Fibroblast of gingiva (primary cell): ENCODE measurements at regions not wholly inside any gene's neighbourhood (a gene's known extent, or its start where the extent isn't known, plus 50 kb on each side); places are given as distances from the start of the nearest gene placed in this dataset.
A peak's percentile ranks its signal among the peaks of the same experiment; 100 is the strongest.

ENCODE experiments used
- DNase-seq: peaks from one replicate; pipeline ENCODE4 v3.0.0-alpha.2; 2011; ENCODE audit warnings: low read depth

DNA sequence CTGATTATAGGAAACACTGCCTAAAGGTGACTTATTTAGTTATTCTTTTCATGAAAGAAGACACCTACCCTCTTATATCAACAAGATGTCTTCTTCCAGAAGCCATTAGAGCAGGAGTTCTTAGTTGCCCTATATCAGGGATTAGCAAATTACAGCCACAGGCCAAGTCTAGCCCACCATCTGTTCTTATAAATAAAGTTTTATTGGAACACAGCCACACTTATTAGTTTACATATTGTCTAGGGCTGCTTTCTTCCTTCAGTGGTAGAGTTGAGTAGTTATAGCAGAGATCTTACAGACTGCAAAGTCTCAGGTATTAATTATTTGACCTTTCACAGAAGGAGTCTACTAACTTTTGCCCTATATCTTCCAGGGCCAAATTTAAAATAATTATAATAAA is 157.2 kb upstream of the NOCT start:
- DNase-seq, result no peak

DNA sequence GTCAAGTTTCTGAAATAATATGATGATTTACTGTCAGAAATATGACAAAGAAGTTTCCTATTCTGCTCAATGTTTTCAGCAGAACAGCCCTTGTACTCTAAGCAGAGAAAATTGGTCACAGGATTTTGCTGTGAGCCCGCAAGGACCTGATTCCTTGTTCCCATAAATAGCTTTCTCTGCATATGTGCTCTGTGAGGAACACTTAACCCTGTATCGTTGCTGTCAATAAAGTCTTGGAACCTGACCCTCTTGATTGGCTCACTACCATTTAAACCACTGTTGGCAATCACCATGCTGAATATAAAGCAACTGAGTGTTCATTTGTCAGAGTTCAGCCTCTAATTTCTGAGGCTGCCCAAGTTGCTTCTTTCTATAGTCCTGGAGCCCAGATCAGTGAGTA is 158.2 kb upstream of the NOCT start:
- DNase-seq, result no peak

DNA sequence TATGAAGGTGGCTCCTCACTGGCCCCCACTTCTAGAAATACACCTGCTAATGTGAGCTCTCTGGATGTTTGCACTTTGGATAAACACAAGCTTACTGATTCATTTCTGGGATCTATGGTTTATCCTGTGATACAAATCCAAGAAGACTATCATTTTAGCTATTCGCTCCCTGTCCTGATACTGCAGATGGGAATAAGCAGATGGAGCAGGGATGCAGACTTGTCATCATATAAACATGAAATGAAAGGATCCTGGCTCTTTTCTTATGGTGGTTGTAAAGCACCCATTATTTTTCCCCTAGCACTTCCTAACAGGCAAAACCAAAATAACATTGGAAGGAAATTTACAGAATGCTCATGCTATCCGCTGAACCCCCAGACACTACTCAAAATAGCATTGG is 162.9 kb upstream of the NOCT start:
- DNase-seq, result no peak

- no peak for DNase-seq
These were observed 163.9 kb upstream of the NOCT start for GRCh38 chr4:138851391-138852335.

DNA sequence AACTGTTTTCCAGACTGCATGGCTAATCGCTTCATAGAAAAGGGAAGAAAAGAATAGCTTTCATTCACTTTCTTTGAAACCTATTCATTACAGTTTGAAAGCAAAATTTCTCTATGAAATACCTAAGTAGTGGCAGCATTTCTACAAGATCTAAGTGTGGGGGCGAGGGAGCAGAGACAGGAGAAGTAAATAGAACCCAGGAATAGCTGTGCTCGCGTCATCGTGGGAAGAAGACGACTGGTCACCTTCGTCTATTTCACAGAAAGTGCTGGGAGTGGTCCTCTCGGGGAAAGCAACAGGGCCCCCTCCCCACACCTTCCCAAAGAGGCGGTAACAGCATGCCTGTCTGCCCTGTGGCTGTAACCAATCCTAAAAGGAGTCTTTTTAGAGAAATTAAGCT is 169.9 kb upstream of the NOCT start:
- DNase-seq, result no peak

GRCh38 chr4:138845054-138845453 is 170.5 kb upstream of the NOCT start:
- DNase-seq, result no peak

- DNase-seq, result no peak
These were observed 172.0 kb upstream of the NOCT start for GRCh38 chr4:138843616-138844015.

DNA sequence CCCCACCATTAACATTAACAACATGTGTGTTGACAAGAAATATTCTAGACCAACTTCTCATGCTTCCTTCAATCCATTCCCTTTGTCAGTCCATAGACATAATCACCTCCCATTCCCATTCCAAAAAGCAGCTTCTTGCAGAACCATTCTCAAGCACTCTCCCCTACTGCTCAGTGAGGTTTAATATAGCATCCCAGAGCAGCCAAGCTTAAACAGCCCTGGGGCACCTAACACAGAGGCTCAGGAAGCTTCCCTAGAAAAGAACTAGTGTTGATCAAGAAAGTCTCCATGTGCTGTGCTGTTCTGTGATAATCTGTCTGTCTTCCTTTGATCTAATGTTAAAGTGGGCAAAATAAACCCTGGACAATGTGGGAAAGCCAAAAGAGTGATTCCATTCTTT is 174.2 kb upstream of the NOCT start:
- DNase-seq, result no peak

DNA sequence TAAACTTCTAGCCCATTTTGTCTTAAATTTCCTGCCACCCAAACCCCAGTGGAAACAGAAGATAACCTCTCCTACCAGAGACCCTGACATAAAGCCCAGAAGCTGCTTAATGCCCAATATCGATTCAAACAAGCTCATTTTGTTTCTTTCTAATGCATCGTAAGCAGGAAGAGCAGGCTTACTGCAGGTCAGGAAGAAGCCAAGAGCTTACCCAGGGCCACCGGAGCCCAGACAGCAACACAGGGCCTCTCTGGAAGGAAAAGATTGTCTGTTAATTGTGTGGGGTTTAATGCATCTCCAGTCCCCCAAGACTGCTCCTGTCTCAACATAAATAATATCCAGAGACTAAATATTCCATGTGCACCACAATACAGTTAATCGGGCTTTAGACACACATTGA is 177.3 kb upstream of the NOCT start:
- no peak for DNase-seq

- peak; percentile 24 for DNase-seq
These were observed 179.6 kb upstream of the NOCT start for GRCh38 chr4:138835832-138836533.

GRCh38 chr4:138833974-138834373 is 181.6 kb upstream of the NOCT start:
- no peak for DNase-seq

DNA sequence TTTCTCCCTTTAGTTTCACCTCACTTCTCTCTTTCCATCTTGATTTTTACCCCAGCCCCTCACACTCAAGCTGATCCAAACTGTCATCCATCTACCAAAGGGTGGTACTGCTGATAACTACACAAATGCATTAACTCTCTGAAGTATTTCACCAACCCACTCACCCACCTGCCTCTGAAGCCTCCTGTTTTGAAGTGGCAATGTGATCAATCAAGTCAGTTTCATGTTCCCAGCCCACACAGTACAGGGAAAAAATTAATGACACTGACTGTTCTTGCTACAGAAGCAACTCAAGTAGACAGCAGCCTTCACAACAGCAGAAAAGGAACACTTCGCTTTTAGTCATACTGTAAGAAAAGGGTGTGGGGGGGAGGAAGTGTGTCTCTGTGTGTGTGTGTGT is 183.0 kb upstream of the NOCT start:
- DNase-seq, result no peak

- no peak for DNase-seq
These were observed 183.6 kb upstream of the NOCT start for GRCh38 chr4:138831948-138832347.

DNA sequence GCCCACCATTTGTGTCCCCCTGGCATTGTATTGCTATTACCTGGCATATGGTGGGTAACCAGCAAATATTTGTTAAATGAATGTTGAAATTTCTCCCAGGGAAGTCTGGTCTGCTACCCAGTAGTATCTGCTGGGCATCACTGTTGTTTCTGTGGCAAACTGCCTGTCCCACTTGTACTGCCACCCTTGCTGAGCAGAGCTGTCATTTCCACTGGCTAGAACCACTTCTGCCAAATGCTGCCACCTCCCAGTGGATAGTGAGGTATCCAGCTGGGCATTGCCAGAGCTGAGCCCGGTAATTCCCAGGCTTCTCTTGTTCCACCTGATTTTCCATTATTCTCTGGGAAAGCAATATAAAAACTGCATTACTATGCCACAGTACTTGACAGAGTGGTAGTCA is 186.7 kb upstream of the NOCT start:
- no peak for DNase-seq

- no peak for DNase-seq
These were observed 188.8 kb upstream of the NOCT start for GRCh38 chr4:138826754-138827153.

GRCh38 chr4:138826322-138826721 is 189.3 kb upstream of the NOCT start:
- no peak for DNase-seq

DNA sequence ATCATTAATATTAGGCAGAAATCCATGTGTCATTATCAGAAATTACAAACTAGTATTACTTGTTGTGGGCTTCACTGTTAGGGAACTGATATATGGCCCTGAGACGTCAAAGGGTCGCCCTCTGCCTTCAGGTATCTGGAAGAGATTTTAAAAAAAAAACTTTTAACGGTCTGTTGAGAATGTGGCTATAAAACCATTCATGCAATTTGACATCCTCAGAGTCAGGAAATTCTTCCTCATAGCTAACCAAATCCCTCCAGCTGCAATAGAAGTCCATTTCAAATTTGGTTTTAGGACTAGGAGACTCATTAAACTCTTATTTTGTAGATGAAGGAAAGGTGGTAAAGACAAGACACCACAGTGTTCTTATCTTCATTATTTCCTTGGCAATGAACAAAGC is 194.2 kb upstream of the NOCT start:
- DNase-seq, result no peak

DNA sequence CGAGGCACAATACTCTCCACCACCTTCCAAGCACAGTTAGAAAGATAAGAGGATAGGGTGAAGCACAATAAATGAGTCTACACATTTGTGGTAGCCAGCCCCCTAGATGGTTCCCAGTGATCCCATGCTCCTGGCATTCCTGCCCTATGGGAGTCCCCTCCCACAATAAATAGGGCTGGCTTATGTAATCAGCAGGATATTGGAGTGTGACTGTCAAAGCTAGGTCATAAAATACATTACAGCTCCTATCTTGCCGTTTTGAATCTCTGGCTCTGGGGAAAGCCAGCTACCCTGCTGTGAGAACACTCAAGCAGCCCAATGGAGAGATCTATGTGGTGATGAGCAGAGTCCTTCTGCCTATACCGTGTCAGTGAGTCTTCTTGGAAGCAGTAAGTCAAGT is 198.7 kb upstream of the NOCT start:
- DNase-seq, result no peak

GRCh38 chr4:138815811-138816210 is 199.8 kb upstream of the NOCT start:
- no peak for DNase-seq

DNA sequence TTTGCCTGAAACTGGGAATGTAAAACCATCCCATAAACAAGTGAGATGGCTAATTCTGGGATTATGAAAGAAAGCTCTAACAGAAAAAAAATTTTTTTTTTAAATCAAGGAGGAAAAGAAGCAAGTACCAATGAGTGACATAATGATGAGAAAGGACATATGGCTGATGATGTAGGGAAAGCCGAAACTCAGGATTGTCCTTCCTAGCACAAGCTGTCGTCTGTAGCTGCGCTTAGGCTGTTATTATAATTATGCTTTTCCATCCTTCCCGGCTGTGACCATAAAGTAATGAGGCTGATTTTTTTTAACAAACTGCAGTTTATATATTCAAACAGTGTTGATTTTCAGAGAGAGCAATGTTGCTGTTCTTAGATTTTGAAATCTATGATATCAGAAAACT is 209.8 kb upstream of the NOCT start:
- no peak for DNase-seq

DNA sequence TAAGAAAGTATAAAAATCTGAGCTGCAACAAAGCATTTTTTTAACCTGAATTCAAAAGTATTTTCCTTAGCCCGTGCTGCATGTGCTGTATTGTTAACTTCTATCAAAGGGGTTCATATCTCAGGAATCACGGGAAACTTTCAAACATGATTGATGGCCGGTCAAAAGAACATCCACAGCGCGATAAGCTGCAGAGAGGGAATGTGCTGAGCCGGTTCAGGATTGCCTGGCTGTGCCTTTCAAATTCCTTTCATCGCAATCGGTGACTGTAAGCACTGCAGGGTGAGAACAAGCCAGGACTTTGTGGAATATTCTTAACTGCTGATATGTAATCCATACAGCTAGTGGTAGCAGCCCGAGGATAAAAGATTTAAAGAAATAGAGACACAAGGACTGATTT is 210.9 kb upstream of the NOCT start:
- DNase-seq, result no peak

DNA sequence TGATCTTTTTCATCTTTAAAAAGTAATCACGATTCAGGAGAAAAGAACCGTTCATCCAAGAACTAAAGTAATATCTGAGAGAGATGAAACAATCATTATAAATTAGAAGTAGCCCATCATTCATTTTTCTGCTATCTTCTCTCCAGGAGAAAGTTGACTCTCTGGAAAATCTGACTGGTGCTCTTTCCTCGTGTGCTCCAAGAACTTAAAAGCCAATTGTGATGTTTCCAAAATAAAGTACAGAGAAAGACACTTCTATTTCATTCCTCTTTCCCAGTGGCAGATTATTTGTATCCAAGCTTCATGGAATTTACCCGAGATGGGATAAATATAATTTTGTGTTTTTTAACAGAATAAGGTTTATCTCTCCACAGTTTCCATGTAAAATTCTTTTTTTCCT is 212.5 kb upstream of the NOCT start:
- DNase-seq, result no peak

- DNase-seq, result no peak
These were observed 213.1 kb upstream of the NOCT start for GRCh38 chr4:138802499-138802898.

DNA sequence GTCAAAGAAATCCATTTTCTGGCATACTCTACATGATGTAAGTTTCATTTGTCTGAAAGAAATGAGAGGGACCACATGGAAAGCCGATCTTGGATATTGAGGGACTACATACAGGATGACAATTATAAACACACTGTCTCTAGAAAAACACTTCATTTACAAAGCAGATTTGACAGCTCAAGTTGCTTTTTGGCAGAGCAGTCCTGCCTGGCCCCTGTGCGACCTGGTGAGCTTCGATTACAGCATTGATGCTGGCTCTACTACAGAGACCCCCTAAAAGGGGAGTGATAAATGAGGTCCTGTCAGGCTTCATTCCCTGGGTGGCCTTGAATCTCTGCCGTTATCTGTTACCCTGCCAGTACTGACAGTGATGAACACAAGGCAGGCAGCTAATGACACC is 215.2 kb upstream of the NOCT start:
- no peak for DNase-seq
